DND-41 (cell line): ENCODE measurements at regions not wholly inside any gene's neighbourhood (a gene's known extent, or its start where the extent isn't known, plus 50 kb on each side); places are given as distances from the start of the nearest gene placed in this dataset.

Experiments used
- ATAC-seq: fragments of 200-7000 bp; cut with Tn5 transposase; 3 replicates; pipeline ENCODE4 v1.9.1; 2021; ENCODE audit warnings: low read depth; ENCODE audit not compliant: insufficient read depth
- DNase-seq: peaks from one replicate; pipeline ENCODE4 v3.0.0-alpha.2; 2020
- H2AFZ ChIP-seq: 2 replicates; pipeline ENCODE4 v1.6.0; 2012; ENCODE audit warnings: low read depth, low read length
- H3K27ac ChIP-seq: 2 replicates; pipeline ENCODE4 v1.5.1; 2012; ENCODE audit warnings: low read length, inconsistent platforms
- H3K27me3 ChIP-seq: fragments of 200-600 bp; sonication (generic); 2 replicates; pipeline ENCODE4 v1.6.0; 2012; ENCODE audit warnings: low read length, mild to moderate bottlenecking, inconsistent platforms; ENCODE audit not compliant: insufficient read depth, poor library complexity
- H3K36me3 ChIP-seq: 2 replicates; pipeline ENCODE4 v1.5.1; 2012; ENCODE audit warnings: low read length, inconsistent platforms; ENCODE audit not compliant: insufficient read depth
- H3K4me1 ChIP-seq: 2 replicates; pipeline ENCODE4 v1.5.1; 2012; ENCODE audit warnings: mild to moderate bottlenecking, low read length; ENCODE audit not compliant: insufficient read depth
- H3K4me2 ChIP-seq: 2 replicates; pipeline ENCODE4 v1.6.0; 2012; ENCODE audit warnings: mild to moderate bottlenecking, moderate library complexity, low read length, inconsistent platforms; ENCODE audit not compliant: insufficient read depth
- H3K4me3 ChIP-seq, 2 experiments: fragments of 200-600 bp in 1 of 2; shearing (Covaris generic) in 1 of 2; 2 replicates each; pipeline ENCODE4 v1.5.1; 2012 to 2016; ENCODE audit warnings: inconsistent platforms in 2 of 2, low read length in 2 of 2, mild to moderate bottlenecking in 2 of 2, low read depth in 1 of 2, moderate library complexity in 1 of 2
- H3K79me2 ChIP-seq: 2 replicates; pipeline ENCODE4 v1.6.0; 2012; ENCODE audit warnings: low read length, inconsistent platforms; ENCODE audit not compliant: insufficient read depth
- H3K9ac ChIP-seq: 2 replicates; pipeline ENCODE4 v1.6.0; 2012; ENCODE audit warnings: low read depth, mild to moderate bottlenecking, inconsistent platforms, low read length, moderate library complexity
- H3K9me3 ChIP-seq: 2 replicates; pipeline ENCODE4 v1.5.1; 2012; ENCODE audit warnings: low read length, moderate library complexity, mild to moderate bottlenecking, inconsistent platforms; ENCODE audit not compliant: insufficient read depth, severe bottlenecking
- H4K20me1 ChIP-seq: 2 replicates; pipeline ENCODE4 v1.6.0; 2012; ENCODE audit warnings: low read length; ENCODE audit not compliant: insufficient read depth
- CTCF ChIP-seq: IDR thresholded peaks from 2 replicates; pipeline ENCODE4 v1.5.1; 2012; ENCODE audit warnings: borderline replicate concordance, low read length, moderate library complexity, mild to moderate bottlenecking; ENCODE audit not compliant: poor library complexity, severe bottlenecking; ENCODE audit errors: extremely low read depth
- EZH2 ChIP-seq: IDR thresholded peaks from 3 replicates; pipeline ENCODE4 v1.6.1; 2012; ENCODE audit warnings: borderline replicate concordance, low read depth, mild to moderate bottlenecking, moderate library complexity, low read length, inconsistent platforms; ENCODE audit not compliant: severe bottlenecking

- no peak for DNase-seq
- H4K20me1 ChIP-seq, result no peaks in the 10 kb centered on the region
- H3K9ac ChIP-seq, result no peak overlapping the region
- no peak for ATAC-seq
- H3K4me3 ChIP-seq, result no peak overlapping the region
- no peaks in the 10 kb centered on the region for H3K79me2 ChIP-seq
- H3K9me3 ChIP-seq, result no peaks in the 10 kb centered on the region
- no peak for TF ChIP-seq EZH2
- no peak for TF ChIP-seq CTCF
- H3K36me3 ChIP-seq, result no peaks in the 10 kb centered on the region
- no peaks in the 10 kb centered on the region for H3K4me1 ChIP-seq
- H3K27ac ChIP-seq, result no peak overlapping the region
- H3K4me2 ChIP-seq, result no peak overlapping the region
- no peaks in the 10 kb centered on the region for H3K27me3 ChIP-seq
- H2AFZ ChIP-seq, result no peak overlapping the region
Measured at GRCh38 chr10:37713132-37713501, 144.3 kb downstream of the ZNF248 start.

- TF ChIP-seq CTCF (no peak), EZH2 (no peak)
- ATAC-seq (no peak), DNase-seq (no peak)
- no peaks in the 10 kb centered on the region for H3K9me3 ChIP-seq
- no peak overlapping the region for H3K27ac ChIP-seq
- H3K27me3 ChIP-seq, result no peaks in the 10 kb centered on the region
- H3K4me3 ChIP-seq, result no peak overlapping the region
- no peaks in the 10 kb centered on the region for H3K79me2 ChIP-seq
- H3K9ac ChIP-seq, result no peak overlapping the region
- H3K4me2 ChIP-seq, result no peak overlapping the region
- H4K20me1 ChIP-seq, result no peaks in the 10 kb centered on the region
- H3K4me1 ChIP-seq, result no peaks in the 10 kb centered on the region
- H2AFZ ChIP-seq, result no peak overlapping the region
- no peaks in the 10 kb centered on the region for H3K36me3 ChIP-seq
Measured at GRCh38 chr10:37712489-37713131, 144.8 kb downstream of the ZNF248 start.

GRCh38 chr10:37711617-37712488 is 145.6 kb downstream of the ZNF248 start:
- no peaks in the 10 kb centered on the region for H3K27me3 ChIP-seq
- H3K4me1 ChIP-seq, result no peaks in the 10 kb centered on the region
- H2AFZ ChIP-seq, result no peak overlapping the region
- H3K79me2 ChIP-seq, result no peaks in the 10 kb centered on the region
- no peak overlapping the region for H3K27ac ChIP-seq
- no peak overlapping the region for H3K9ac ChIP-seq
- no peak for ATAC-seq
- H3K36me3 ChIP-seq, result no peaks in the 10 kb centered on the region
- no peaks in the 10 kb centered on the region for H4K20me1 ChIP-seq
- TF ChIP-seq CTCF, result no peak
- no peak for TF ChIP-seq EZH2
- no peak overlapping the region for H3K4me3 ChIP-seq
- H3K4me2 ChIP-seq, result no peak overlapping the region
- DNase-seq, result no peak
- no peaks in the 10 kb centered on the region for H3K9me3 ChIP-seq
